AG09319 (cell line): ENCODE measurements at regions not wholly inside any gene's neighbourhood (a gene's known extent, or its start where the extent isn't known, plus 50 kb on each side); places are given as distances from the start of the nearest gene placed in this dataset.

Experiments
- DNase-seq: peaks from one replicate; pipeline ENCODE4 v3.0.0-alpha.2; 2010; ENCODE audit warnings: low read depth; ENCODE audit errors: extremely low read depth
- TF ChIP-seq, protein P1 (sequence below): IDR thresholded peaks from 2 replicates; pipeline ENCODE4 v1.5.1; 2011; ENCODE audit warnings: low read depth, mild to moderate bottlenecking, inconsistent platforms, low read length, moderate library complexity

DNA sequence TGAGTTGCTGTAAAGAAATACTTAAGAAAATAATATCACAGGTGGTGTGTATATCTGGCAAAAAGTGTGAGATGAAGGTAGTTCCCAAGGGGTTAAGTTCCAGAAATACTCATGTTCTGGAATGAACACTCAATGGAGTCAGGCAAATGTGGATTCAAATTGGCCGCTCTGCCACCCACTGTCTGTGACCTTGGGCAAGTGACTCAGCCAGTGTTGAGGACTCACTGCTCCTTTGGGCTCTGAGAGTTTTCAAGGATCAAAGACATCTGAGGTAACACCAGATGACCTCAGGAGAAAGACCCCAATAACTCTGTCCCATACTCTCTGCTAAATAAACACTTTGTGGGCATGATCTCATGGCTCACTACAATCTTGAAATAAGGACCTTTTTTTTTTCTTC, 59.2 kb upstream of the EYA2 start:
- DNase-seq = no peak
- TF ChIP-seq, protein P1, sequence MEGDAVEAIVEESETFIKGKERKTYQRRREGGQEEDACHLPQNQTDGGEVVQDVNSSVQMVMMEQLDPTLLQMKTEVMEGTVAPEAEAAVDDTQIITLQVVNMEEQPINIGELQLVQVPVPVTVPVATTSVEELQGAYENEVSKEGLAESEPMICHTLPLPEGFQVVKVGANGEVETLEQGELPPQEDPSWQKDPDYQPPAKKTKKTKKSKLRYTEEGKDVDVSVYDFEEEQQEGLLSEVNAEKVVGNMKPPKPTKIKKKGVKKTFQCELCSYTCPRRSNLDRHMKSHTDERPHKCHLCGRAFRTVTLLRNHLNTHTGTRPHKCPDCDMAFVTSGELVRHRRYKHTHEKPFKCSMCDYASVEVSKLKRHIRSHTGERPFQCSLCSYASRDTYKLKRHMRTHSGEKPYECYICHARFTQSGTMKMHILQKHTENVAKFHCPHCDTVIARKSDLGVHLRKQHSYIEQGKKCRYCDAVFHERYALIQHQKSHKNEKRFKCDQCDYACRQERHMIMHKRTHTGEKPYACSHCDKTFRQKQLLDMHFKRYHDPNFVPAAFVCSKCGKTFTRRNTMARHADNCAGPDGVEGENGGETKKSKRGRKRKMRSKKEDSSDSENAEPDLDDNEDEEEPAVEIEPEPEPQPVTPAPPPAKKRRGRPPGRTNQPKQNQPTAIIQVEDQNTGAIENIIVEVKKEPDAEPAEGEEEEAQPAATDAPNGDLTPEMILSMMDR = no peak

DNA sequence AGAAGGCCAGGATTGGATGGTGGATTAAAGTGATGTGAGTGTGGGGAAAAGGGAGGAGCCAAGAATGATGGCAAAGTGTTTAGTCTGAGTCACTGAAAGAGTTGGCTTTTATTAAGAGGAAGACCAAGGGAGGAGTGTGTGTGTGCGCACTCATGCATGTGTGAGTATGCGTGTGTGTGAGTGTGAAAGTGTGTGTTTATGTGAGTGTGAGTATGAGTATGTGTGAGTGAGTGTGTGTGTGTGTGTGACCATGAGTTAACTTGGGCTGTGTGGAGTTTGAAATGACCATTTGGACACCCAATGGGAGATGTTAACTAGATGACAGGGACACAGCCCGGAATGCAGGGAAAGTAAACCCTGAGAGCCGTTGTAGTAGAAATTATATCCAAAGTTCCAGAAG, 57.6 kb upstream of the EYA2 start:
- TF ChIP-seq, protein P1 = no peak

GRCh38 chr20:46838011-46838410, 56.6 kb upstream of the EYA2 start:
- TF ChIP-seq, protein P1 = no peak
- no peak for DNase-seq

More for the DNA sequence above, 57.6 kb upstream of the EYA2 start:
- DNase-seq = no peak

GRCh38 chr20:46840054-46840729, 54.5 kb upstream of the EYA2 start:
- TF ChIP-seq, protein P1 = no peak
- DNase-seq = no peak
